D341Med (cell line): ENCODE measurements at regions not wholly inside any gene's neighbourhood (a gene's known extent, or its start where the extent isn't known, plus 50 kb on each side); places are given as distances from the start of the nearest gene placed in this dataset.

Experiments used
- DNase-seq: peaks from one replicate; pipeline ENCODE4 v3.0.0; 2012; ENCODE audit warnings: low spot score

DNA sequence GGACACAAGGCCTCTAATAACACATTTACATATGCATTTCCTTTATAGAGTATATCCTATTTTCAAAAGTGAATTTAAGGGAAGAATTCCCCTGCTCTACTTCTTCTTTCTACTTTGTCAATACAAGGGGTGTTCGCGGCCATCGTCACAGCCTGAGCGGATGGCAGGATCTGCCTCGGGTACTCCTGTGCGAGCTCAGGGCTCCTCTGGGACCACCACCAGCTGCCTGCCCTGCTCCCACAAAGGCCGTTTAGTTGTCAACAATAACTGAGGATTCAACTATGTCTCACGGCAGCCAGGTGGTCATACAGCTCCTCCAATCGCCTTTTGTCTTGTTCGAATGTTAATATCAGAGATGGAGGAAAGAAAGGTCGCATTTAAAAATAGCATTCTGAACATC lies 228.2 kb upstream of the TENM3 start:
- DNase-seq: no peak

DNA sequence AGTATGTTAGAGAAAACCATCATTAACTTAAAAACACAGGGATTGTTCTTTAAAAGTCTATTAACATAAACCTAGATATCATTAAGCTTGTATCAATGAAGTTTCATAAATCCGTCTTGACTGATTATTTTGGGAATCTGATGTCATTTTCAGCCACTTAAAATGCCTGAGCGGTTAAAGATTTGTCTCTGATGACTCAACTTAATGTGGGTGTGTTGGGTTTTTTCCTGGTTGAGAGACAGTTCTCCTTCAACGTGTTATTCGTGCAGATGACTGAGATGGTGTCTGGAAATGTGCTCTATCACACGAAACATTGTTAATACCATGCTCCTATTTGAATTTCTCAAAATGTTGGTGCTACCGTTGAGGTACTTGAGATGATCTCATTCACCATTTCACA lies 227.3 kb upstream of the TENM3 start:
- DNase-seq: no peak

DNA sequence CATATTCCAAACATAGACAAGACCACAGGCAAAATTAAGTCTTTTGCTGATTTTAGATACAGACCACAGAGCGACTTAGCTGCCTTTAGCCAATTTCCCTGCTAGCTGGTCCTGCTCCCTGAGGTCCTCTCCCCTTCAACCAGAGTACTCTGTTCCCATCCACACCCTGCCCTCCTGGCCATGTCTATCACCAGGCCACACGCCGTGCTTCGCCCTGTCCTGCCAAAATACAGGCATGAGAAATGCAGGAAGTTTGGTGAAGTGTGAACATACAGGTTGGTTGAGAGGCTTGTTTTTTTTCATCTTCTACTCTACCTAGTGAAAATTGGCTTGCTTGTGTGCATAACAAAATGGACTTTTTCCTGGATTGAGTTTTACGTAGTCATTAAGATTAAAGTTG lies 226.2 kb upstream of the TENM3 start:
- no peak for DNase-seq

DNA sequence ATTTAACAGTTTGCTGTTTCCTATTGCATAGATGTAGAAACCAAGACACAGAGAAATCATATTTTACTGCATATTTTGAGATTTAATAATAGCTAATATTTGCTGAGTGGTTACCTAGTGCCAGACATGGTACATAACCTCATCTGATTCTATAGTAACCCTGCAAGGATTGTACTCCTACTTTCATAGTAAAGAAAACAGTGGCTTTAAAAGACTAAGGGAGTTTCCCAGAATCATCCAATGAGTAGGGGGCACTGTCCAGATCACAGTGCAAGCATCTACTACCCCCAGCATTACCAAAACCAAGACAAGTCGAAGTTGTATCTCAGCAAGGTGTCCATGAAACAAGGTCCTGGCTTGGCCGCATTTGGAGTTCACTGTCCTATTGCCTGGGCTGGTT lies 224.5 kb upstream of the TENM3 start:
- DNase-seq: no peak

DNA sequence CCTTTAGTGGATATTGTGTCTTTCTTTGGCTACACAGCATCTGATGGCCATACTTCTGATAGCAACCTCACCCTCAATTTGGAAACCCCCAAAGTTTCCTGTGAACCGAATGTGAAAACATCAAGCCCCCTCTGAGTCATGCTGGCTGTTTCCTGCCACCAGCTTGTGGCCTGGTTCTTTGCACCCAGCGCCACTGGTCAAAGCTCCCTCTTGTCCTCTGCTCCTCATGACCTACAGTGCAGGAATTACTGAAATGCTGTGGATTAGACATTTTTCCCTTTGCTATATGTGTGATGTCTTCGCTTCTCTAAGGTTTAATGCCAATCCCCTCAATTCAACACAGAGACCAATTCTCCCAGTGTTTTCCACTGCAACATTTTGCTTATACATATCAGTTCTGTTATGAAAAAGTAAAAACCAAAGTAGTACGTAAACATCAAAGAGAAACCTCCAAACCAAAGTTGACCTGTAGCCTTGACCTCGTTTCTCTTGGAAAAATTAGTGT lies 224.0 kb upstream of the TENM3 start:
- no peak for DNase-seq

DNA sequence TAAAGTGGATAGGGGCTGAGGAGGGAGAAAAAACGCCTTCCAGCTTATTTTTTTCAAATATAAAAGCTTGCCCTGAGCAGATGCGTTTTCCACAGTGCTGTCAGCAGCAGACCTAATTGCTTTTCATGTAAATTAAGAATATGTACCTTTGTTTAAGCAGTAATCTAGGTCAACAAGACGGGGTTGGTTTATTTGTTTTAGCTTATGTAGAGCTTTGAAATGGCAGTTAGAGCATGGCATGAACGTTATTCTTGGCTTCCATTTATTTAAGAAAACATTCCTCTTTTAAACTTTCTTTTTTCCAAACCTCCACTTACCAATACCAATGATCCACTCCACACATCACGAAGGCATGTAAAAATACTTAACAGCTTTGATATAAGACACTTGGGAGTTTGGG lies 220.3 kb upstream of the TENM3 start:
- no peak for DNase-seq

DNA sequence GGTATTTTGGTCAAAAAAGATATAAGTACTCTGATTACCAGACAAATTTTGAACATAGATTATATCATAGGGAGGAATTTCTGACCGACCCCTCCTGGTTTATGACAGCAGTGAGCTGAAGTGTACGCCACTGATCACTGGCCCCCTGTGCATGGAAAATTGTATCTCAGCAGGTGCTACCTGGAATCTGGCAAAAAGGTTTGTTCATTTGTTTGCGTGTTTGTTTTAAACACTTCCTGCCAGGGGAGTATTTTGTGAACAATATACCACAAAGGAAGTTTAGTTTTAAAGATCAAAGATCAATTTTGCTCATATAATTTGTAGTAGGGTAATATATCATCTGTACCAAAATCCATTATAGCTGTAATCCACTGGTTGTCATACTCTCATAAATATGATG lies 219.7 kb upstream of the TENM3 start:
- no peak for DNase-seq

DNA sequence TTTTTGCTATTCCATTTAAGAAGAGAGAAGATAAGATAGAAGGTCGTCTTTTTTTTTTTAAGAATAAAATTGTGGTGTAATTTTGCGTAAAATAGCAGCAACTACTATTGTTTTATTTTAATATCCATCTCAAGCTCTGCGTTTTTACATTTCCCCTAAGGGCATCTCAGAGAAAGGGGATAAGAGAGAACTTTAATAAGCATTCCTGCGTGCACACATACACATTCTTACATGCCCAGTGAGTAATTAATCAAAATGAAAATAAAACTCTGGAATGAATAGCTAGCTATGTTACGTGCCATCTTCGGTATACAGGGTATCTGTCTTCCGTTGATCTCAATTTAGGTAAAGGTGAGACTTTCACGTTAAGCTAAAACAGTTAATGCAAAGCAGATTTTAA lies 200.3 kb upstream of the TENM3 start:
- DNase-seq: no peak

DNA sequence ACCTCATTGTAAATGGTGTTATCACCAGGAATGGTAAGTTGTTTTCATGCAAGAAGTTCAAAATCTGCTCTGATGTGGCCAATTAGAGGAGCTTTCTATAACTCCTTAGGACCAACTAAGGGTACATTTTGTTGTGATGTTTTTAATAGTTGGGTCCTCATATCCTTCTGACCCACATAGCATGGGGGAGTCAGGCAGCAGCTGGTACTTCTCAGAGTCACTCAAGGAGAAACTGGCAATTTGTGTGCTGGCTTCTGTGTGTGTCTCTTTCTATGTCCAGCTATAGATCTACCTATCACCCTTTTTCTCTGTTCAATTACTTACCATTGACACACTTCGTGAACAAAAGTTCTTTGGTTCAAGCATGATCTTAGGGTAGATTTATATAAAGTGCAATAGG lies 194.3 kb upstream of the TENM3 start:
- DNase-seq: no peak

DNA sequence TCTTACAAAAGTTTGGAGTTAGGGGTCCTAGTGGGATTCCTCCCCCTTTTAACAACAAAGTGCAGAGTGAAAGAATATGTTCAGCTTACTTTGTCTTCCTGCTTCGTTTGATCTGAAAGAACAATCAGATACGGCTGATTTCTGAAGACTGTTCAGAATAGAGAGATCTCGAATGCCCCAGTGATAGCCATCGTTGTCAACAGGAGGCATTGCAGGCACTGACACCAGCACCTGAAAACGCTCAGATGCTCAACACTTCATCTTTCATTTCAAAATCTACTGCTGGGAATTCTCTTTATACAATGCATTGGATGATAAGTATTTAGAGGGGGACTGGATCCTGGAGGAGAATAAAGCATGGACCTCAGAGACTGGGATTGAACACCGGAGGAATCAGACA lies 186.3 kb upstream of the TENM3 start:
- no peak for DNase-seq

DNA sequence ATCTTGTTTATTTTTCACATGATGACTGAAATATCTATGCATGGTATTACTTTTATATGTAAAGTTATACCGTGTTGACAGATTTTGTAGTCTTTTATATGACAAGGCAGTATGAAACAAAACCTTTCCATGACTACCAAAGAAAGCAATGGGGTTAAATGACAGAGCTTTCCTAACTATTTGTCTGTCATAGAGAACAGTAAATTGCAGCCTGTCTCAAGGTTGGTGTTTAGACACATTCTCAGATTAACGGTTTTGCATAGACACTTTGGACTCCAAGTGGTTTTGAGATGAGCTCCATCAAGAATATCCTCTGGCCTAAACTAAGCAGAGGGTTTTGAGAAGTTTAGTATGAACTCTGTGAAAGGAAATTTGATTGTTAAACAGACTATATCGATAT lies 180.7 kb upstream of the TENM3 start:
- DNase-seq: no peak

DNA sequence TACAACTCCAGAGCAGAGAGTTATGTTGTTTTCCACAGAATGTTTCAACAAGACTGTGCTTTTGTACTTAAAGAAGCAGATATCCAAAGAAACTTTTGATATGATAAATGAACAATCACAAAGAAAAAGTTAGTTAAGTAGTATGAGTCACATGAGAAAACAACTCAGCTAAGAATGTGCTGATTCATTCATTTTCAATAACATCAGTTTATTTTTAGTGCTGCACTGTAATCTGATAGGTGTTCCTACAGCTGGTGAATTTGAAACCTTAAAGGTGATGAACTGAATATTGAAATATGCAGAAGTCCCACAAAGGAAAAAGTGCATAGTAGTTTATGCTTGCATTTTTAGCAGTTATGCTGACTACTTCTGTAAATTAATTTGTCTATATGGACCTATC lies 180.3 kb upstream of the TENM3 start:
- no peak for DNase-seq

DNA sequence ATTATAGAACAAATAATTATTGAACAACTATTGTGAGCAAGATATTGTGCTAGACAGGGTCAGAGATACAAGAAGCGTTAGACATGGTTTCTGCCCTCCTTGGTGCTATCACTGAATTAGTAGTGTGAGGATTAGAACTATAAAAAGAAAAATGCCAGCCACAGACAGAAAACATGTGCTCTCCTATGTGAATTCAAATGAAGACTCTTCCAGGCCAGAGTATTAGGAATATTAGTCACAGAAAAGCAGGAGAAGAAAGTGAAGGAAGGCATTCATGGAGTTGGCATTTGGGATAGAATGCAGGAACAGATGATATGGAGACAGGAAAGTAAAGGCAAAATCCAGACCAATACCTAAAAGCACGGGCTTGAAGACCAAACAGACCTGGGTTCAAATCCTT lies 179.6 kb upstream of the TENM3 start:
- DNase-seq: no peak

DNA sequence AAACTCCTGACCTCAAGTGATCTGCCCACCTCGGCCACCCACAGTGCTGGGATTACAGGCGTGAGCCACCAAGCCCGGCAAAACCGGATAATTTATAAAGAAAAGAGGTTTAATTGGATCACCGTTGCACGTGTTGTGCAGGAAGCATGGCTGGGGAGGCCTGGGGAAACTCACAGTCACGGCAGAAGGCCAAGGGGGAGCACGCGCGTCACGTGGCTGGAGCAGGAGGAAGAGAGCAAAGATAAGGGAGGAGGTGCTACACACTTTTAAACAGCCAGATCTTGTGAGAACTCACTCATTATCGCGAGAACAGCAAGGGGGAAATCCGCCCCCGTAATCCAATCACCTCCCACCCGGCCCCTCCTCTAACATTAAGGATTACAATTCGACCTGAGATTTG lies 177.9 kb upstream of the TENM3 start:
- DNase-seq: no peak

DNA sequence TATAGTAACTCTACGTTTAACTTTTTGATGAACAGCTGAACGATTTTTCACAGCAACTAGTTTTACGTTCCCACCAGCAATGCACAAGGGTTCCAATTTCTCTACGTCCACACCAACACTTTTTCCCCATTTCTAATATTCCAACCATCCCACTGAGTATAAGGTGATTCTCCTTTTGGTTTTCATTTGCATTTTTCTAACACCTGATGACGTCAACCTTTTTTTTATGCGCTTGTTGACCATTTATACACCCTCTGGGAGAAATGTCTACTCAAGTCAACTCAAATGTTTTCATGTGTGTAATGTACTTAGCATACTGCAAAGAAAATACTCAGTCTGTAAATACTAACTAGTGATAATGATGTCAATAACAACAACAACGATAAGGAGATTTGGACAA lies 177.2 kb upstream of the TENM3 start:
- DNase-seq: no peak

DNA sequence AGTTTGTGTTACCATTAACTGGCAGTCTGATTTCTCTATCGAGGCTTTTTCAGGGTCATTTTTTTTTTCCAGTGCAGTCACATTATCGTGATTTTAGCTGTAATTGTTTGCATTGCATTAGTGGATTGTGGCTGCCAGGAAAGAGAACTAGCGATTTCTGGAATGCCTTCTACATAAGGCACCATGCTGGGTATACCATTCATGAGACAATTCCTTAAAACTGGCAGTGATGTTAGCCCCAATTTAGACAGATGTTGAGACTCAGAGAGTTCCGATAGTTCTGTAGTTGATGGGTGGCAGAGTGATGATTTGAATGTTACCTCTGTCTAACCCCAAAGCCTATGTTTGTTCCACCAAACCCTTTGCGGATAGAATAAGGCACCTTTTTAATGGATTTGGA lies 175.4 kb upstream of the TENM3 start:
- no peak for DNase-seq

DNA sequence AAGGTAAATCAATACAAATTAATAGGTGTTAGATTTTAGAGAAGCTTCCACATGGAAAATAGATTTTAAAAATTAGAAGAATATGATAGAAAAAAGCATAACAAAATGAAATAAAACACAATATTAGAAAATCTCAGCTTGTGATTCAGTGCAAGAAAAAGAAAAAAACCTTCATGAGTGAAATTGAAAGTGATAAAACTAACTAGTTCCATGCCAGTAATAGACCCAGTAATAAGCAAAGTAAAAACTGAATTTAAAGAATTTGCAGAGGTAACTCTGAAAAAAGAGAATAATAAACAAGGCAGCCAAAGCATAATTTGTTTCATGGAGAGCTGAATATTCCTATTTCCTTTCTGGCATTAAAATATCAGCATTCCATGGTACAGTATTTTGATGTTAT lies 174.3 kb upstream of the TENM3 start:
- no peak for DNase-seq

DNA sequence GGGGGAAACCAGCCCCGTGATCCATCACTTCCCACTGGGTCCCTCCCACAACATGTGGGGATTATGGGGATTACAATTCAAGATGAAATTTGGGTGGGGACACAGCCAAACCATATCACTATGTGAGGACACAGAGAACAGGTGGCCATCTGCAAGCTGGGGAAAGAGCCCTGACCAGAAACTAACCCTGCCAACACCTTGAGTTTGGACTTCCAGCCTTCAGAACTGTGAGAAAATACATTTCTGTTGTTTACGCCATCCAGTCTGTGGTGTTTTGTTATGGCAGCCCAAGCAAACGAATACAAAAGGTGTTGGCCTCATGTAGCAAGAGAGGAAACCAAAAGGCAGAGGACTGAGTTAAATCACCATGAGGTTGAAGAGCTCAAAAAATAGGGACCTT lies 169.9 kb upstream of the TENM3 start:
- DNase-seq: no peak

DNA sequence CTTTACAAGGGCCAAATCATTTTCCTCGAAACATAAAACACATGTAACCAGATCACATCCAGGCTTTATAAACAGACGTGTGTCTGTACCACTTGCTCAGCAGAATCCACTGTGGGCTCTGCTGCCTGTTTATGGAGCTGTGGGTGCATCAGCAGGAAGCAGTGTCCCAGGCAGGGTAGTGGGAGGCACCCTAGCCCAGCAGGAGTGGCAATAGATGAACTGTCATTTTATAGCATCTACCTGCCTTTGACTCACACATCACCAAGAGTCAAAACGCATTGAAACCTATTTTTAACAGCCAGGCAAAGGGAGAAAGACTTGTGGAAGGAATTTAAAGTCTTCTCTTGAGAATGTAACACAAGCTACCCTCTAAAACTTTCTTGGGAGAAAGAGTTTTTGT lies 169.1 kb upstream of the TENM3 start:
- no peak for DNase-seq

DNA sequence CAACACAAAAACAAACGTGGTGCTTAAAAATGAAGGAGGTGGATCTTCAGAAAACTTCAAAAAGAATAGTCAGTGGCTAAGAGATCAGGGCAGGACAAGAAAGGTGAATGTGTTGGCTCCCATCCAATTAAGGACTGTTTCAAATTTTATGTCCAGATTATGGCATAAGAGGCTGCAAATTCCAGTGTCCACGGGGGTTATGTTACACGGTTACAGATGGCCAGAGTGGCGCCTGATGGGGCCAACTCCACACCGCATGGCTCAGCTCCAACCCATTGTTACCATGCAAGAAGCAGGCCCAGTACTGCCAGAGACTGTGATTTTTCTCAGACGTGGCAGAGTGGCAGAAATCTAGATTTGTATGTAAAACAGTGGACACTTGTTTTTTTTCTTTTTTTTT lies 168.4 kb upstream of the TENM3 start:
- DNase-seq: no peak

DNA sequence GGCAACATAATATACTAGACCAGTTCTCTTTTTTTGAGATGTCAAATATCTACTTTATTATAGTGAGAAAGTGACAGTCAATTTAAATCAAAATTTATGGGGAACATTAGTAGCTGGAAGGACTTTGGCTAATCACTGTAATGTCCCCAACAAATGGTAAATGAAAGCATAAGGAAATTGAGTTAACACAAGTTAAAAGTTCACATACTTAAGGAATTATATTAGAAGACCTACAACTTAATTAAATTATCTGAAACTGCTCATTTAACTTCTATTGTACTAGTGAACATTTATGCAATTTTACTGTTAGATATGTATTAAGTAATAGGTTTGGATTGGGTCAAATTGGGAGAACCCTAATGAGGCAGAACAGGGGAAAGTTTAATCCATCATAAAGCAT lies 160.3 kb upstream of the TENM3 start:
- no peak for DNase-seq

DNA sequence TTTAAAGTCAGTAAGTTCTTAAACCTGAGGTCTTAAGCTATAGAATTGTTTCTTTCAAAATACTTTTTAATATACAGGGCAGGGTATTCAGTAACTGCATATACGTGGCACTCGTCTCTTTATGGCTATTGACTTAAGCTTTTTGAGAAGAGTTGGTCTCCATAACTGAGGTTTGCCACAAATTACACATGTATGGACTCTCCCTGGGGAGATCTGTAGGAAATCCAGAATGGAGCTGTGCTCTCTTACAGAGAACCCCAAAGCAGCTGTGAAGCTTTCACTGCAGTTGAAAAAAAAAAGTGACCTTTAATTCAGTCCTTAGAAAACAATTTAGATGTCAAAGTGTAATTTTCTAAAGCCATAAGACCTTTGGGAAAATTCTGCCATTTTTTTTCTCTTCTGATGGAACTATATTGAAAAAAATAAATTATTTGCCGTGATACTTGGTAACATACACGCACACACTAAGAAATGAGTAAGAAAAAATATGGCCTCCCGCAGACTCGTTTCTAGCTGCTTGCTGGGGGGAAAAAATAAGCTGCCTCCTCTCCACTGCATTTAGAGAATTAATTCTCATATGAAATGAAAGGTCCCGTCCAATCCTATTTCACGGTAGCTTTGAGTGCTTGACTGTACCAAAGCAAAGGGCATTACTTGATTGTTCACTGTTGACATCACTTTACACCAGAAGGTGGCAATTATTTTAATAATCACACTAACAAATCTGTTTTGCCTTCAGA lies 159.4 kb upstream of the TENM3 start:
- no peak for DNase-seq

DNA sequence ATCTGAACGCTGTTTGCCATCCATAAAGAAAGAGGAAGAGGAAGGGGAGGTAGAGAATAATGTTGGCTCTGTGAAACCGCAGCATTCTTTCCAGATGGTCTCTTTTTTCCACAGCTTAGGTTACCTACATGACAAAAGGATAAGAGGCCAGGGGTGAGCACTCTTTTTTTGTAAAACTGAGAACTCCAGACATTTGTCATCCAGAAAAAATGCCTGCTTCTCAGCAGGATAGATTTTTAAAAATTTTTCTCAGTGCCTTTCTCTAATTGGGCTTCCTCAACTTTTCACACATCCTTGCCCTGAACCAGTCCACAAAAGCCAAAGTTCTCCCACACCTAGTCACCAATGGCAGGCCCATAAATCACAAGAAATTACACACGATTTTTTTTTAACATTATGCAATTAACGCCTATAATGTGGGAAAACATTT lies 158.1 kb upstream of the TENM3 start:
- no peak for DNase-seq

DNA sequence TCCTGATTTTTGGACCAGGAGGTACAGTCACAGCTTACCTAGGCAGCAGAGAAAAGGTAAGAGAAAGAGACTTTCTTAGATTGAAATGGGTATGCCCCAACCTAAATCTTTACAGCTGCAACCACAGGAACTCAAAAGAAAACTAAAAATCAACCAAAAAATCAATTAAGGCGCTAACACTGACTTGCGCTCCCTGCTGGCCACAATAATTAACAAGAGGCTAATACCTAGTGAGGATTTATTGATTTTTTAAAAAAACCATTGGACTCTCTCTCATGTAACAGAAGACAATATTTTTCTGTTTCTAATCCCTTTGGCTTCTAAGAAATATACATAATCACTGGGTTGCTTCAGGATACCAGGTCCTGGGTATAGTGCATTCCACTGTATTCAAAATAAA lies 153.9 kb upstream of the TENM3 start:
- no peak for DNase-seq

DNA sequence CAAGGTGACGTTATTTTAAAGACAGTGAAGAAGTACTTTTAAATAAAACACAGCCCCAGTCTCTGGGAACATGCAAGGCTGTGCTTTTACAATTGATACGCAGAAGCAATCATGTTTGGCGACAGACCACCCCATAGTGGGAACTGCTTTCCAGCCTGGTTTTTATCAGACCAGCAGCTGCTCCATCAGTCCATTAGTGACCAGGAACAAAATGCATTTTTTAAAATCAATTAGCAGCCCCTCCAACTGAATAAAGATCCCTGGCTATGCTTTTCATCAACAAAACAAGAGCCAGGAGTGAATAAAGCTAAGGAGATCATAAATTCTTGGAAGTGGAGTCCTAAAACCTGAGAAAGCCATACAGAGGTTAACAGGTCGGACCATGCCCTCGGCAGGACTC lies 153.0 kb upstream of the TENM3 start:
- DNase-seq: no peak
